Sigmoid colon (tissue), 6 donors: ENCODE measurements at regions not wholly inside any gene's neighbourhood (a gene's known extent, or its start where the extent isn't known, plus 50 kb on each side); places are given as distances from the start of the nearest gene placed in this dataset.

ENCODE experiments used
- DNase-seq: peaks from one replicate; pipeline ENCODE4 v3.0.0-alpha.2; 2019
- H3K27ac ChIP-seq, 4 donors: fragments of 200-600 bp; sonication (generic); one replicate each; pipeline ENCODE4 v1.5.1; 2016 to 2019; ENCODE audit warnings: mild to moderate bottlenecking in 1 of 4
- H3K27me3 ChIP-seq, 3 donors: fragments of 200-600 bp; sonication (generic); one replicate each; pipeline ENCODE4 v1.5.1; 2019; ENCODE audit warnings: mild to moderate bottlenecking in 1 of 3
- H3K36me3 ChIP-seq, 4 donors: fragments of 200-600 bp; sonication (generic); one replicate each; pipeline ENCODE4 v1.5.1; 2016 to 2019
- H3K4me1 ChIP-seq, 4 donors: fragments of 200-600 bp; sonication (generic); one replicate each; pipeline ENCODE4 v1.5.1; 2017 to 2019
- H3K4me3 ChIP-seq, 4 donors: fragments of 200-600 bp; sonication (generic); one replicate each; pipeline ENCODE4 v1.5.1; 2017 to 2019; ENCODE audit warnings: mild to moderate bottlenecking in 2 of 4, moderate library complexity in 1 of 4
- H3K9me3 ChIP-seq, 4 donors: fragments of 200-600 bp in 3 of 4; sonication (generic) in 3 of 4; one replicate each; pipeline versions ENCODE4 v1.5.1 to v1.6.1; 2013 to 2019
- EP300 ChIP-seq, 4 donors: sonication (generic); formaldehyde crosslinking; IDR thresholded peaks; one replicate each; pipeline ENCODE4 v1.6.1; 2017; ENCODE audit warnings: antibody characterized with exemption in 4 of 4
- POLR2A ChIP-seq, 2 donors: fragments of 450-650 bp; IDR thresholded peaks; one replicate each; pipeline ENCODE4 v1.6.1; 2016; ENCODE audit warnings: antibody characterized with exemption in 2 of 2, mild to moderate bottlenecking in 2 of 2, moderate library complexity in 2 of 2
- POLR2AphosphoS5 ChIP-seq, 4 donors: sonication (generic); formaldehyde crosslinking; IDR thresholded peaks; one replicate each; pipeline ENCODE4 v1.6.1; 2017; ENCODE audit warnings: antibody characterized with exemption in 4 of 4
- WGBS, 2 donors: extraction: QIAGEN DNeasy Blood & Tissue Kit; methylation state at CpG; one replicate each; pipeline ENCODE4 v1.1.7; 2013; 5-methylcytosine and 5-hydroxymethylcytosine counted together
- intact Hi-C: fragments of 100-400 bp; cut with DNase I; formaldehyde crosslinking; loops from one replicate; pipeline ENCODE4 v1.15.1; 2023
- TF ChIP-seq, protein P1 (sequence below), 4 experiments: fragments of 450-650 bp in 3 of 4; fragments of 200-600 bp in 1 of 4; IDR thresholded peaks; one replicate each; pipeline ENCODE4 v1.5.1; 2016 to 2019; ENCODE audit warnings: antibody characterized with exemption in 4 of 4, mild to moderate bottlenecking in 3 of 4, moderate library complexity in 2 of 4
- donor health status: healthy with polysubstance abuse.
- donor health status: healthy.

DNA sequence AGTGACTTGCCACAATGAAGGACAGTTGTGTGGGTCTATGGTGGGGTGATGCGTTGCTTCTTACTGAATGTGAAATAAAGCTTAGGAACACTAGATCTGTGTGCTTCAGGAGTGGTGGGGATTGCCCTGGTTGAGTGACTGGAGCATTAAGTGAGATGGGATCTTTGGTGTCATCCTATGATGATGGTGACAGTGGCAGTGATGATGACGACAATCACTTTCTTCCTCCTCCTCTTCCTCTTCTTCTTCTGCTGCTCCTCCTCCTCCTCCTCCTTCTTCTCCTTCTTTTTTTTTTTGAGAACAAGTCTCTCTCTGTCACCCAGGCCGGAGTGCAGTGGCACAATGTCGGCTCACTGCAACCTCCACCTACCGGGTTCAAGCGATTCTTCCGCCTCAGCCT is 396.8 kb downstream of the SEC14L1 start:
- no peak for DNase-seq
- no peaks in the 10 kb centered on the region for H3K36me3 ChIP-seq
- H3K4me3 ChIP-seq = no peak overlapping the region
- H3K4me1 ChIP-seq = peaks cover 0 to 3% (median 0%) of the 10 kb centered on the region in 4 donors
- no peak overlapping the region for H3K27ac ChIP-seq
- intact Hi-C loops = no loop called here
- H3K27me3 ChIP-seq = no peaks in the 10 kb centered on the region
- WGBS, 2 donors = 91 to 93% methylated on average over 7 of the region's 7 CpGs
- no peak for TF ChIP-seq EP300 (IDR thresholded peaks at IDR 0.05)
- TF ChIP-seq, protein P1, sequence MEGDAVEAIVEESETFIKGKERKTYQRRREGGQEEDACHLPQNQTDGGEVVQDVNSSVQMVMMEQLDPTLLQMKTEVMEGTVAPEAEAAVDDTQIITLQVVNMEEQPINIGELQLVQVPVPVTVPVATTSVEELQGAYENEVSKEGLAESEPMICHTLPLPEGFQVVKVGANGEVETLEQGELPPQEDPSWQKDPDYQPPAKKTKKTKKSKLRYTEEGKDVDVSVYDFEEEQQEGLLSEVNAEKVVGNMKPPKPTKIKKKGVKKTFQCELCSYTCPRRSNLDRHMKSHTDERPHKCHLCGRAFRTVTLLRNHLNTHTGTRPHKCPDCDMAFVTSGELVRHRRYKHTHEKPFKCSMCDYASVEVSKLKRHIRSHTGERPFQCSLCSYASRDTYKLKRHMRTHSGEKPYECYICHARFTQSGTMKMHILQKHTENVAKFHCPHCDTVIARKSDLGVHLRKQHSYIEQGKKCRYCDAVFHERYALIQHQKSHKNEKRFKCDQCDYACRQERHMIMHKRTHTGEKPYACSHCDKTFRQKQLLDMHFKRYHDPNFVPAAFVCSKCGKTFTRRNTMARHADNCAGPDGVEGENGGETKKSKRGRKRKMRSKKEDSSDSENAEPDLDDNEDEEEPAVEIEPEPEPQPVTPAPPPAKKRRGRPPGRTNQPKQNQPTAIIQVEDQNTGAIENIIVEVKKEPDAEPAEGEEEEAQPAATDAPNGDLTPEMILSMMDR (IDR thresholded peaks at IDR 0.05) = no peak
- no peak for TF ChIP-seq POLR2A (IDR thresholded peaks at IDR 0.05)
- no peak for TF ChIP-seq POLR2AphosphoS5 (IDR thresholded peaks at IDR 0.05)
- H3K9me3 ChIP-seq = no peaks in the 10 kb centered on the region

DNA sequence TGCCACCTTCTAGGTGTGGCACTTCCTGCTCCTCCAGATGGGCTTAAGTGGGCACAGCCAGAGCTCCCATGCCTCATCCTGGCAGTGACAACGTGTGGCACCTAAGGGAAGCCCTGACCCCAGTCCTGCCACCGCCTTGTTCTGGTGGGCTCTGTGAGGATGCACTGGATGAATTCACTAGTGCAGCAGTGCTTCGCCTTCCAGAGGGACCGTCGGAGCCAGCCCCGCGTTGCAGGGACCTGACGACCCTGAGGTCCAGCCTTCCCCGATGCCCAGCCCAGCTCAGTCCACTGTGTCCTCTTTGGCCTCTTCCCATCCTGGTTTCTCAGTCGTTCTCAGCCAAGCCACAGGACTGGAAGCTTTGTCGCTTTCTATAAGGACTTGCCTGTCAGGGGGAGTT is 399.8 kb downstream of the SEC14L1 start:
- WGBS, 2 donors = 62 to 74% methylated on average over 11 of the region's 11 CpGs
- Histone ChIP-seq H3K4me1 (peaks cover 0 to 10% (median 0%) of the 10 kb centered on the region in 4 donors), H3K9me3 (no peaks in the 10 kb centered on the region), H3K36me3 (no peaks in the 10 kb centered on the region), H3K27ac (no peak overlapping the region), H3K27me3 (no peaks in the 10 kb centered on the region), H3K4me3 (no peak overlapping the region)
- TF ChIP-seq EP300 (IDR thresholded peaks at IDR 0.05) (no peak), POLR2A (IDR thresholded peaks at IDR 0.05) (no peak), POLR2AphosphoS5 (IDR thresholded peaks at IDR 0.05) (no peak)
- TF ChIP-seq, protein P1 (IDR thresholded peaks at IDR 0.05) = no peak
- intact Hi-C loops = loop anchor here (5.0 kb wide), 1 partner anchor 422 kb away; no protein-coding TSS in a partner anchor
- no peak for DNase-seq

DNA sequence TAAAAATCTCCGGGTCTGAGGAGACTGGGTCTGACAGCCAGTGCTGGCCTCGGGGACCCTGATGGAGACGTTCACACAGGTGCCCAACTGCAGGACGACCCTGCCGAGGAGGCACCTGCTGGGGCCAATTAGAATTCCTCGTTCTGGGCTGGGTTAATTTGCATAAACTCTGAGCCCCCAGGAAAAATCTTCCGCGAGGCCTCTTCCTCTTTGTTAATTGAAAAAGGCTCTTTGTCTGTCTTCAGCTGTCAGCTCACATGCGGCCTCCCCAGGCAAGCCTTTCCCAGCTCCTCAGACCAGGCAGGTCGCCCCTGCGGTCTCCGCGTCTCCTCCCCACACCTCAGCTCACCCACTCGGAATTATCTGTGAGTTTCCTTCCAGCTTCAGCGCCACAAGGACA is 400.2 kb downstream of the SEC14L1 start:
- intact Hi-C loops = loop anchor here (5.0 kb wide), 1 partner anchor 421 kb away; no protein-coding TSS in a partner anchor
- 48 to 63% methylated on average over 15 of the region's 15 CpGs for WGBS, 2 donors
- no peak overlapping the region for H3K4me3 ChIP-seq
- no peaks in the 10 kb centered on the region for H3K9me3 ChIP-seq
- no peaks in the 10 kb centered on the region for H3K27me3 ChIP-seq
- TF ChIP-seq, protein P1 (IDR thresholded peaks at IDR 0.05) = no peak
- TF ChIP-seq EP300 (IDR thresholded peaks at IDR 0.05) (no peak), POLR2AphosphoS5 (IDR thresholded peaks at IDR 0.05) (no peak), POLR2A (IDR thresholded peaks at IDR 0.05) (no peak)
- no peaks in the 10 kb centered on the region for H3K36me3 ChIP-seq
- DNase-seq = no peak
- no peak overlapping the region for H3K27ac ChIP-seq
- H3K4me1 ChIP-seq = peaks cover 0 to 10% (median under 1%) of the 10 kb centered on the region in 4 donors

DNA sequence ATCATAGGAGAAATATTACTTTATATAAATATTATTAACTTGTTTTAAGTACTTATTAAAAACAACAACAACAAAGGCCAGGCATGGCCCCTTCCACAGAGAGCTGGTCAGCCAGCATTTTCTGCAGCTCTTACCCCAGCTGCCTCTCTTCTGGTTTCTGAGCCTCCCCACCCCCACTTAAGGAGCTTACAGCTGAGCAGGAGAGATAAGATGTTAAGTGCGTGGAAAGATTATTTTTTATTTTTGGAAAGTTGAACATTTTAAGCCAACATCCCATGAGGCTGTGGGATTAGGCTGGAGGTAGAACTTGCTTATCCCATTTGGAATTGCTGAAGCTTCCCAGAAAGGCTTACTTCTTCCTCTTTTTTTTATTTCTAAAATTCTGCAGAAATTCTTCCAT is 401.2 kb downstream of the SEC14L1 start:
- H3K27ac ChIP-seq = no peak overlapping the region
- TF ChIP-seq POLR2AphosphoS5 (IDR thresholded peaks at IDR 0.05) (no peak), EP300 (IDR thresholded peaks at IDR 0.05) (no peak), POLR2A (IDR thresholded peaks at IDR 0.05) (no peak)
- TF ChIP-seq, protein P1 (IDR thresholded peaks at IDR 0.05) = no peak
- peaks cover 0 to 19% (median 9%) of the 10 kb centered on the region in 4 donors for H3K4me1 ChIP-seq
- H3K36me3 ChIP-seq = no peaks in the 10 kb centered on the region
- intact Hi-C loops = loop anchor here (1.0 to 5.0 kb wide), 3 partner anchors 193 to 472 kb away; no protein-coding TSS in a partner anchor
- H3K27me3 ChIP-seq = no peaks in the 10 kb centered on the region
- 13 to 19% methylated on average over 1 of the region's 1 CpG for WGBS, 2 donors
- H3K9me3 ChIP-seq = no peaks in the 10 kb centered on the region
- no peak for DNase-seq
- no peak overlapping the region for H3K4me3 ChIP-seq
